HL-60 (cell line): ENCODE measurements at regions not wholly inside any gene's neighbourhood (a gene's known extent, or its start where the extent isn't known, plus 50 kb on each side); places are given as distances from the start of the nearest gene placed in this dataset.

ENCODE experiments used
- DNase-seq, 2 experiments: peaks; one replicate each; pipeline ENCODE4 v3.0.0-alpha.2; 2010 to 2020; ENCODE audit warnings: low read depth in 1 of 2, low spot score in 1 of 2
- H3K27ac ChIP-seq: fragments of 250-450 bp; sonication (Bioruptor Pico); replicated peaks from 2 replicates; pipeline ENCODE4 v1.5.1; 2020; ENCODE audit warnings: mild to moderate bottlenecking, moderate library complexity
- H3K27me3 ChIP-seq: fragments of 250-450 bp; sonication (Bioruptor Pico); 2 replicates; pipeline ENCODE4 v1.5.1; 2021; ENCODE audit warnings: mild to moderate bottlenecking, moderate library complexity; ENCODE audit not compliant: insufficient read depth, poor library complexity, severe bottlenecking
- H3K4me3 ChIP-seq: replicated peaks from 2 replicates; pipeline ENCODE4 v1.5.1; 2011; ENCODE audit warnings: mild to moderate bottlenecking, control low read depth, low read length; ENCODE audit not compliant: insufficient read depth
- CTCF ChIP-seq: IDR thresholded peaks from one replicate; pipeline ENCODE4 v1.5.1; 2011; ENCODE audit warnings: low read length, control low read depth, inconsistent platforms; ENCODE audit not compliant: insufficient read depth
- GABPA ChIP-seq: IDR thresholded peaks from 2 replicates; pipeline ENCODE4 v1.6.1; 2012; ENCODE audit warnings: low read depth
- POLR2AphosphoS5 ChIP-seq: IDR thresholded peaks from 2 replicates; pipeline ENCODE4 v1.6.1; 2012; ENCODE audit warnings: low read depth
- REST ChIP-seq: IDR thresholded peaks from 2 replicates; pipeline ENCODE4 v1.6.1; 2012; ENCODE audit warnings: low read depth; ENCODE audit not compliant: insufficient replicate concordance
- SPI1 ChIP-seq: IDR thresholded peaks from 2 replicates; pipeline ENCODE4 v1.6.1; 2012; ENCODE audit warnings: low read depth, mild to moderate bottlenecking, borderline replicate concordance

GRCh38 chr10:105973902-105974301 is 1190.6 kb downstream of the SORCS1 start:
- no peak overlapping the region for H3K27ac ChIP-seq
- no peak overlapping the region for H3K4me3 ChIP-seq
- no peak for DNase-seq
- TF ChIP-seq REST = no peak
- TF ChIP-seq POLR2AphosphoS5 = no peak
- TF ChIP-seq GABPA = no peak
- TF ChIP-seq CTCF = no peak
- TF ChIP-seq SPI1 = no peak
- no peaks in the 10 kb centered on the region for H3K27me3 ChIP-seq

- TF ChIP-seq POLR2AphosphoS5 (no peak), GABPA (no peak), REST (no peak), SPI1 (no peak), CTCF (no peak)
- no peak overlapping the region for H3K4me3 ChIP-seq
- DNase-seq = no peak
- no peak overlapping the region for H3K27ac ChIP-seq
- no peaks in the 10 kb centered on the region for H3K27me3 ChIP-seq
These were observed 1191.1 kb downstream of the SORCS1 start for GRCh38 chr10:105973360-105973759.

- no peaks in the 10 kb centered on the region for H3K27me3 ChIP-seq
- no peak overlapping the region for H3K4me3 ChIP-seq
- H3K27ac ChIP-seq = no peak overlapping the region
- TF ChIP-seq CTCF (no peak), POLR2AphosphoS5 (no peak), SPI1 (no peak), REST (no peak), GABPA (no peak)
- no peak for DNase-seq
These were observed 1193.0 kb downstream of the SORCS1 start for GRCh38 chr10:105971460-105971859.
